Fibroblast of pulmonary artery (primary cell): ENCODE measurements at regions not wholly inside any gene's neighbourhood (a gene's known extent, or its start where the extent isn't known, plus 50 kb on each side); places are given as distances from the start of the nearest gene placed in this dataset.

Experiments
- DNase-seq: peaks from one replicate; pipeline ENCODE4 v3.0.0-alpha.2; 2010; ENCODE audit warnings: low read depth
- H3K4me3 ChIP-seq: replicated peaks from 2 replicates; pipeline ENCODE4 v1.5.1; 2011; ENCODE audit warnings: low read depth, mild to moderate bottlenecking, control low read depth, low read length, moderate library complexity
- CTCF ChIP-seq: IDR thresholded peaks from 2 replicates; pipeline ENCODE4 v1.5.1; 2011; ENCODE audit warnings: mild to moderate bottlenecking, control low read depth, low read length, inconsistent platforms; ENCODE audit errors: missing control alignments

- no peak for TF ChIP-seq CTCF
- no peak for DNase-seq
- H3K4me3 ChIP-seq = no peak overlapping the region
Measured at GRCh38 chr12:107475900-107476299, 209.7 kb upstream of the PWP1 start.

- DNase-seq = no peak
- TF ChIP-seq CTCF = no peak
- no peak overlapping the region for H3K4me3 ChIP-seq
Measured at GRCh38 chr12:107477018-107477417, 208.6 kb upstream of the PWP1 start.

GRCh38 chr12:107477947-107478610 lies 207.5 kb upstream of the PWP1 start:
- no peak overlapping the region for H3K4me3 ChIP-seq
- TF ChIP-seq CTCF = no peak
- DNase-seq = peak; percentile 10

- no peak for TF ChIP-seq CTCF
- no peak overlapping the region for H3K4me3 ChIP-seq
- peak; percentile 8 for DNase-seq
Measured at GRCh38 chr12:107478881-107479280, 206.7 kb upstream of the PWP1 start.

GRCh38 chr12:107480836-107481608 lies 204.6 kb upstream of the PWP1 start:
- no peak for TF ChIP-seq CTCF
- DNase-seq = no peak
- H3K4me3 ChIP-seq = no peak overlapping the region

- no peak for DNase-seq
- H3K4me3 ChIP-seq = no peak overlapping the region
- TF ChIP-seq CTCF = no peak
Measured at GRCh38 chr12:107484230-107484629, 201.4 kb upstream of the PWP1 start.
